ENCODE measurements at regions not wholly inside any gene's neighbourhood (a gene's known extent, or its start where the extent isn't known, plus 50 kb on each side); places are given as distances from the start of the nearest gene placed in this dataset.
A peak's percentile ranks its signal among the peaks of the same experiment; 100 is the strongest.

- H3K9me3 ChIP-seq: no peaks in the 10 kb centered on the region
- DNase-seq: peak; percentile 2
- no peaks in the 10 kb centered on the region for H3K4me1 ChIP-seq
- intact Hi-C loops (cut with DNase I): no loop called here
- H3K27me3 ChIP-seq: no peaks in the 10 kb centered on the region
- no peak overlapping the region for H3K9ac ChIP-seq (ENCODE audit: low read depth in 2 of 2, low read length in 2 of 2)
- H3K4me3 ChIP-seq: no peak overlapping the region
- no peaks in the 10 kb centered on the region for H3K36me3 ChIP-seq
- H3K27ac ChIP-seq: no peak overlapping the region
- no peak for TF ChIP-seq CTCF (IDR thresholded peaks at IDR 0.05)
Measured at GRCh38 chr20:19826179-19826914, 68.3 kb downstream of the RIN2 start.

GRCh38 chr20:19827818-19828217 is 69.8 kb downstream of the RIN2 start:
- intact Hi-C loops (cut with DNase I): no loop called here
- Histone ChIP-seq H3K27ac (no peak overlapping the region), H3K9ac (ENCODE audit: low read depth in 2 of 2, low read length in 2 of 2) (no peak overlapping the region)

GRCh38 chr20:19828232-19828631 is 70.2 kb downstream of the RIN2 start:
- Histone ChIP-seq H3K4me3 (no peak overlapping the region), H3K27me3 (no peaks in the 10 kb centered on the region), H3K27ac (no peak overlapping the region), H3K36me3 (no peaks in the 10 kb centered on the region), H3K4me1 (no peaks in the 10 kb centered on the region), H3K9me3 (no peaks in the 10 kb centered on the region), H3K9ac (ENCODE audit: low read depth in 2 of 2, low read length in 2 of 2) (no peak overlapping the region)
- no peak for TF ChIP-seq CTCF (IDR thresholded peaks at IDR 0.05)
- intact Hi-C loops (cut with DNase I): no loop called here
- DNase-seq: peak; percentile 18

More at GRCh38 chr20:19827818-19828217, 69.8 kb downstream of the RIN2 start:
- Histone ChIP-seq H3K4me3 (no peak overlapping the region), H3K27me3 (no peaks in the 10 kb centered on the region), H3K4me1 (no peaks in the 10 kb centered on the region), H3K9me3 (no peaks in the 10 kb centered on the region), H3K36me3 (no peaks in the 10 kb centered on the region)
- peak; percentile 9 for DNase-seq
- TF ChIP-seq CTCF (IDR thresholded peaks at IDR 0.05): no peak

- Histone ChIP-seq H3K4me3 (no peak overlapping the region), H3K27me3 (no peaks in the 10 kb centered on the region), H3K4me1 (no peaks in the 10 kb centered on the region), H3K36me3 (no peaks in the 10 kb centered on the region), H3K27ac (no peak overlapping the region), H3K9ac (ENCODE audit: low read depth in 2 of 2, low read length in 2 of 2) (no peak overlapping the region), H3K9me3 (no peaks in the 10 kb centered on the region)
- TF ChIP-seq CTCF (IDR thresholded peaks at IDR 0.05): no peak
- no peak for DNase-seq
- intact Hi-C loops (cut with DNase I): no loop called here
Measured at GRCh38 chr20:19830211-19830785, 72.2 kb downstream of the RIN2 start.

GRCh38 chr20:19832875-19833274 is 74.8 kb downstream of the RIN2 start:
- no peak for TF ChIP-seq CTCF (IDR thresholded peaks at IDR 0.05)
- no peak overlapping the region for H3K9ac ChIP-seq (ENCODE audit: low read depth in 2 of 2, low read length in 2 of 2)
- no peaks in the 10 kb centered on the region for H3K36me3 ChIP-seq
- no peaks in the 10 kb centered on the region for H3K9me3 ChIP-seq
- intact Hi-C loops (cut with DNase I): no loop called here
- DNase-seq: no peak
- H3K4me1 ChIP-seq: no peaks in the 10 kb centered on the region
- no peak overlapping the region for H3K27ac ChIP-seq
- no peaks in the 10 kb centered on the region for H3K27me3 ChIP-seq
- H3K4me3 ChIP-seq: no peak overlapping the region

Data from colonic mucosa (tissue), 4 donors.